KMS-11 (cell line): ENCODE measurements at regions not wholly inside any gene's neighbourhood (a gene's known extent, or its start where the extent isn't known, plus 50 kb on each side); places are given as distances from the start of the nearest gene placed in this dataset.

Experiments
- H2AFZ ChIP-seq: fragments of 200-600 bp; sonication (generic); 2 replicates; pipeline ENCODE4 v1.6.1; 2016; ENCODE audit warnings: antibody characterized with exemption, mixed run types, low read depth
- H3K27ac ChIP-seq: fragments of 200-600 bp; sonication (generic); 2 replicates; pipeline ENCODE4 v1.6.1; 2016; ENCODE audit warnings: mild to moderate bottlenecking, mixed run types
- H3K27me3 ChIP-seq: fragments of 200-600 bp; sonication (generic); 2 replicates; pipeline ENCODE4 v1.6.1; 2017; ENCODE audit warnings: mild to moderate bottlenecking, low read depth, mixed run types, moderate library complexity; ENCODE audit not compliant: insufficient read depth
- H3K36me3 ChIP-seq: fragments of 200-600 bp; sonication (generic); 2 replicates; pipeline ENCODE4 v1.6.1; 2017; ENCODE audit warnings: mild to moderate bottlenecking, mixed run types; ENCODE audit not compliant: insufficient read depth
- H3K4me1 ChIP-seq: fragments of 200-600 bp; sonication (generic); 2 replicates; pipeline ENCODE4 v1.6.1; 2016; ENCODE audit warnings: mild to moderate bottlenecking, low read depth, mixed run types; ENCODE audit not compliant: poor library complexity, severe bottlenecking
- H3K4me2 ChIP-seq: fragments of 200-600 bp; sonication (generic); 2 replicates; pipeline ENCODE4 v1.7.0; 2016; ENCODE audit warnings: mild to moderate bottlenecking, mixed run types
- H3K4me3 ChIP-seq: fragments of 200-600 bp; sonication (generic); IDR thresholded peaks from 2 replicates; pipeline ENCODE4 v1.6.1; 2017; ENCODE audit warnings: low read depth, low read length, mixed read lengths; ENCODE audit not compliant: insufficient read depth
- H3K79me2 ChIP-seq: fragments of 200-600 bp; sonication (generic); 2 replicates; pipeline ENCODE4 v1.6.1; 2016; ENCODE audit warnings: low read depth, mixed run types; ENCODE audit not compliant: insufficient read depth
- H3K9ac ChIP-seq: fragments of 200-600 bp; sonication (generic); 2 replicates; pipeline ENCODE4 v1.6.1; 2016; ENCODE audit warnings: mild to moderate bottlenecking, mixed run types
- H4K20me1 ChIP-seq: fragments of 200-600 bp; sonication (generic); 2 replicates; pipeline ENCODE4 v1.6.1; 2016; ENCODE audit warnings: mild to moderate bottlenecking, mixed run types; ENCODE audit not compliant: insufficient read depth
- TF ChIP-seq, protein P1 (sequence below): fragments of 200-600 bp; sonication (generic); conservative IDR thresholded peaks from 2 replicates; pipeline ENCODE4 v1.6.1; 2017; ENCODE audit warnings: low read depth, mild to moderate bottlenecking, antibody characterized with exemption, low read length, moderate library complexity, mixed read lengths

DNA sequence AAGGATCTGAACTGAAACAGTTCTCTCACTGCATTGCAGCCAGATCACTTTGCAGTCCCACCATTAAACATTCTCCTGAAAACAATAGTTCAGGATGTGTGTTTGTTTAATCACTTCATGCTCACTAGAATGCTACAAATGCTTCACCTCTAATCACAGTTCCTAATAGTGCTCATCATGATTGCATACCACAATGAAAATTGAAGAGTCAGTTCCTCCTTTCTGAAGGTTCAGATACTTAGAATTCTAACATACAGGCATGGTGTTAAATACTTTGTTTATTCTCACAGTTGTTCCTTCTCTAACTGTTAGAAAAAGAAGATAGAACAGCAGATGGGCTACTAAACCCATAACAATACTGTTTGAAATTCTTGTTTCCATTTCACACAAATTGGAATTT is 622.3 kb upstream of the ACVR2A start:
- Histone ChIP-seq H3K79me2 (no peaks in the 10 kb centered on the region), H3K4me2 (no peak overlapping the region), H3K4me3 (no peak overlapping the region), H3K27me3 (no peaks in the 10 kb centered on the region), H3K36me3 (no peaks in the 10 kb centered on the region), H3K4me1 (no peaks in the 10 kb centered on the region), H4K20me1 (no peaks in the 10 kb centered on the region), H2AFZ (no peak overlapping the region), H3K9ac (no peak overlapping the region), H3K27ac (no peak overlapping the region)
- TF ChIP-seq, protein P1, sequence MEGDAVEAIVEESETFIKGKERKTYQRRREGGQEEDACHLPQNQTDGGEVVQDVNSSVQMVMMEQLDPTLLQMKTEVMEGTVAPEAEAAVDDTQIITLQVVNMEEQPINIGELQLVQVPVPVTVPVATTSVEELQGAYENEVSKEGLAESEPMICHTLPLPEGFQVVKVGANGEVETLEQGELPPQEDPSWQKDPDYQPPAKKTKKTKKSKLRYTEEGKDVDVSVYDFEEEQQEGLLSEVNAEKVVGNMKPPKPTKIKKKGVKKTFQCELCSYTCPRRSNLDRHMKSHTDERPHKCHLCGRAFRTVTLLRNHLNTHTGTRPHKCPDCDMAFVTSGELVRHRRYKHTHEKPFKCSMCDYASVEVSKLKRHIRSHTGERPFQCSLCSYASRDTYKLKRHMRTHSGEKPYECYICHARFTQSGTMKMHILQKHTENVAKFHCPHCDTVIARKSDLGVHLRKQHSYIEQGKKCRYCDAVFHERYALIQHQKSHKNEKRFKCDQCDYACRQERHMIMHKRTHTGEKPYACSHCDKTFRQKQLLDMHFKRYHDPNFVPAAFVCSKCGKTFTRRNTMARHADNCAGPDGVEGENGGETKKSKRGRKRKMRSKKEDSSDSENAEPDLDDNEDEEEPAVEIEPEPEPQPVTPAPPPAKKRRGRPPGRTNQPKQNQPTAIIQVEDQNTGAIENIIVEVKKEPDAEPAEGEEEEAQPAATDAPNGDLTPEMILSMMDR: no peak

DNA sequence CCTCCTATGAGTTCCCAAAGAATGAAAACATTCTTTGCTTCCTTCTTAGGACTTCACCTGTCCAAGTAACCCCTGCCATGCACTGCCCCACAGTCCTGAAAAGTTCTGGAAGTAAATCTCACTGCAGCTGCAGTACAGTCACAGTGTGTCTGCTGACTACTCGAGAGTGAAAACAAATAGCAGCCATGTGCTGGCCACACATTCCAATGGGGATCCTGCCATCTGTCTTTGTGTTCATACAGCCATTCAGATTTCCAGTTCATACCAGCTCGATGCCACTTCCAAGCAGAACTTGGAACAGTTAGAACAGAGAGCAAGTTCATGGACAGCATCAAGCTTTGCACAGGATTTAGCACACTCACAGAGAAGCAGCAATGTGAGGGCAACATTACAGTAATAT is 629.9 kb upstream of the ACVR2A start:
- H3K4me2 ChIP-seq: no peak overlapping the region
- no peaks in the 10 kb centered on the region for H3K79me2 ChIP-seq
- H4K20me1 ChIP-seq: no peaks in the 10 kb centered on the region
- H3K36me3 ChIP-seq: no peaks in the 10 kb centered on the region
- no peaks in the 10 kb centered on the region for H3K4me1 ChIP-seq
- no peaks in the 10 kb centered on the region for H3K27me3 ChIP-seq
- TF ChIP-seq, protein P1: no peak
- H3K9ac ChIP-seq: no peak overlapping the region
- no peak overlapping the region for H2AFZ ChIP-seq
- H3K4me3 ChIP-seq: no peak overlapping the region
- no peak overlapping the region for H3K27ac ChIP-seq

DNA sequence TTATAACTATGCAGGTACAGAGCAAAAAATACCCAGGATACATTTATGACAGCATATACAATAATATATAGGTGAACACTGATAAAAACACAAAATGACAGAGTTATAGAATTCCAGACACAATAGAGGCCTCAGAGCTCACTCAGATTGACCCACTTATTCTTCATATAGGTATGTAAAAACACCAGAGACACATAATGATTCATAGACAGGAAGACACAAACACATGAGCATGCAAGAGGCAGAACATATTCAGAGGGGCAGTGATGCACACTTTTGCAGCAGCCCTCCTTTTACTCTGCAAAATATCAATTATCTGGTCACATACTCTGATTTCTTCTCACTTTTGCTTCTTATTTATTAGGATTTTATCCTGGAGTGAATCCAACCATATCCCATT is 633.3 kb upstream of the ACVR2A start:
- H3K27ac ChIP-seq: no peak overlapping the region
- H2AFZ ChIP-seq: no peak overlapping the region
- TF ChIP-seq, protein P1: no peak
- H3K27me3 ChIP-seq: no peaks in the 10 kb centered on the region
- no peaks in the 10 kb centered on the region for H3K4me1 ChIP-seq
- no peak overlapping the region for H3K4me2 ChIP-seq
- no peaks in the 10 kb centered on the region for H3K79me2 ChIP-seq
- H4K20me1 ChIP-seq: no peaks in the 10 kb centered on the region
- no peak overlapping the region for H3K9ac ChIP-seq
- no peak overlapping the region for H3K4me3 ChIP-seq
- H3K36me3 ChIP-seq: no peaks in the 10 kb centered on the region

DNA sequence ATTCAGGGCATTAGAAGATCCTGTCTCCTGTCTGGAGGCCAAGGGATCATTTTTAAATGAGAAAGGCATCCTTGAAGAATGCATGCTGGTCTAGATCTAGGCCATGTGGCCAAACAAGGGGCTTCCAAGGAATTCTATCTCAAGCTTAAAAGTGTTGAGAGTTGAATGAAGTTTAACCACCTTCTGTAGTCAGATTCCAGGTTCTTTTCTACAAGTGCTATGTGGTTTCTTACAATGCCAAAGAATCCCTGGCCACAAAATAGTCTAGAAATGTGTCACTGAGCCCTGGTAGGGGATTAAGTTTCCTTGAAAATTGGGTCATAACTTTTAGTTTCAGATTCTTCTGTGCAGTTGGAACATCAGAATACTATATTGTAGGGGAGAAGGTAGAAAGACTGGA is 640.7 kb upstream of the ACVR2A start:
- Histone ChIP-seq H4K20me1 (no peaks in the 10 kb centered on the region), H3K9ac (no peak overlapping the region), H3K79me2 (no peaks in the 10 kb centered on the region), H3K4me2 (no peak overlapping the region), H3K36me3 (no peaks in the 10 kb centered on the region), H3K4me1 (peaks cover 13% of the 10 kb centered on the region), H2AFZ (no peak overlapping the region), H3K27ac (no peak overlapping the region), H3K4me3 (no peak overlapping the region), H3K27me3 (no peaks in the 10 kb centered on the region)
- TF ChIP-seq, protein P1: no peak
